Adrenal gland (tissue), 5 donors: ENCODE measurements at regions not wholly inside any gene's neighbourhood (a gene's known extent, or its start where the extent isn't known, plus 50 kb on each side); places are given as distances from the start of the nearest gene placed in this dataset.

Experiments
- POLR2A ChIP-seq, 2 donors: fragments of 450-650 bp; IDR thresholded peaks; one replicate each; pipeline ENCODE4 v1.6.1; 2017; ENCODE audit warnings: antibody characterized with exemption in 2 of 2, mild to moderate bottlenecking in 2 of 2, moderate library complexity in 1 of 2
- TF ChIP-seq, protein P1 (sequence below), 6 experiments: fragments of 450-650 bp in 4 of 6; fragments of 200-600 bp in 2 of 6; sonication (generic) in 1 of 6; IDR thresholded peaks; 1 replicate in 5 of 6; 2 replicates in 1 of 6; pipeline versions ENCODE4 v1.5.1 to v1.8.0; 2016 to 2021; ENCODE audit warnings: antibody characterized with exemption in 6 of 6, mild to moderate bottlenecking in 2 of 6, moderate library complexity in 1 of 6
- donor health status: DM: no; HTN: no; CAD: no.

DNA sequence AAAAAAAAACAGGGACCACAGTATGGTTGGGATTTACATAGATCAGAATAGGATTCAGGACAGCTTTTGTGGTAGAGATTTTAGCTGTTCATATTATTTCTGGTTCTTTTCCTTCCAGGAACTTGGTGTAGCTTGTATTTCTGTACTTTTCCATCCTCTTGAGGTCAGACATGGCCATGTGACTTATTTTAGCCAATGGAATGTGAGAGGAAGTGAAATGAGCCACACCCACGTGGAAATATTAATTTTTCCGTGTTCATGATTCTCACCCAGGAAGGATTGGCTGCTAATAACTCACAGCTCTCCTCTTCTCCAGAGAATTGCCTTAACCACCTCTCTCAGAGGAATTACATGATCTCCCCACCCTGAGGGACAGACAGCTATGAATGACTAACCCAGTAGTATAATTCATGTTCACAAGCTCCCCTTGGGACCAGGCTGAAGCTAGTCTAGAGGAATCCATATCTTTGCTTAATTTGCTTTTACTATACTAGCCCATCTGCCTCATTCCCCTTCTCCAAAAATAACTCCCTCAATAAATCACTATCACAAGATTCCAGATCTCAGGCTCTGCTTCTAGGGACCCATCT lies 340.4 kb downstream of the NUAK1 start:
- TF ChIP-seq, protein P1, sequence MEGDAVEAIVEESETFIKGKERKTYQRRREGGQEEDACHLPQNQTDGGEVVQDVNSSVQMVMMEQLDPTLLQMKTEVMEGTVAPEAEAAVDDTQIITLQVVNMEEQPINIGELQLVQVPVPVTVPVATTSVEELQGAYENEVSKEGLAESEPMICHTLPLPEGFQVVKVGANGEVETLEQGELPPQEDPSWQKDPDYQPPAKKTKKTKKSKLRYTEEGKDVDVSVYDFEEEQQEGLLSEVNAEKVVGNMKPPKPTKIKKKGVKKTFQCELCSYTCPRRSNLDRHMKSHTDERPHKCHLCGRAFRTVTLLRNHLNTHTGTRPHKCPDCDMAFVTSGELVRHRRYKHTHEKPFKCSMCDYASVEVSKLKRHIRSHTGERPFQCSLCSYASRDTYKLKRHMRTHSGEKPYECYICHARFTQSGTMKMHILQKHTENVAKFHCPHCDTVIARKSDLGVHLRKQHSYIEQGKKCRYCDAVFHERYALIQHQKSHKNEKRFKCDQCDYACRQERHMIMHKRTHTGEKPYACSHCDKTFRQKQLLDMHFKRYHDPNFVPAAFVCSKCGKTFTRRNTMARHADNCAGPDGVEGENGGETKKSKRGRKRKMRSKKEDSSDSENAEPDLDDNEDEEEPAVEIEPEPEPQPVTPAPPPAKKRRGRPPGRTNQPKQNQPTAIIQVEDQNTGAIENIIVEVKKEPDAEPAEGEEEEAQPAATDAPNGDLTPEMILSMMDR (IDR thresholded peaks at IDR 0.05) = no peak
- TF ChIP-seq POLR2A (IDR thresholded peaks at IDR 0.05) = no peak
